ENCODE measurements at regions not wholly inside any gene's neighbourhood (a gene's known extent, or its start where the extent isn't known, plus 50 kb on each side); places are given as distances from the start of the nearest gene placed in this dataset.

GRCh38 chr12:124369827-124370378 is 75.0 kb downstream of the RFLNA start:
- H3K18ac ChIP-seq (ENCODE audit: low read depth, low read length), result peak overlapping the region; percentile 36; the same call in 1 of the 2 replicates
- H3K27me3 ChIP-seq (ENCODE audit: control insufficient read depth, insufficient read depth, low read length), result no peaks in the 10 kb centered on the region
- H3K9me3 ChIP-seq (ENCODE audit: control insufficient read depth, insufficient read depth, low read length), result no peaks in the 10 kb centered on the region
- in situ Hi-C loops (cut with MboI; ENCODE audit: low sequenced_read_pairs), result no loop called here
- 0 out of 2 replicates have a peak overlapping the region, but pooled peaks have one; percentile 7 for H3K4me2 ChIP-seq (ENCODE audit: low read depth, low read length)
- TF ChIP-seq MXI1 (IDR thresholded peaks at IDR 0.05; ENCODE audit: borderline replicate concordance, low read depth, low read length) (no peak), NFE2L2 (IDR thresholded peaks at IDR 0.05; ENCODE audit: low read depth, low read length) (no peak), FOS (IDR thresholded peaks at IDR 0.05; ENCODE audit: low read depth, low read length) (no peak), ELK1 (IDR thresholded peaks at IDR 0.05; ENCODE audit: borderline replicate concordance, low read depth, low read length) (no peak), MAZ (IDR thresholded peaks at IDR 0.05; ENCODE audit: borderline replicate concordance, low read depth, low read length) (no peak), CHD1 (IDR thresholded peaks at IDR 0.05; ENCODE audit: low read depth, low read length) (no peak), BHLHE40 (IDR thresholded peaks at IDR 0.05; ENCODE audit: low read depth, low read length) (no peak)
- peak overlapping the region; percentile 60; the same call in 1 of the 2 replicates for H2BK120ac ChIP-seq (ENCODE audit: low read depth, low read length)
- no peak overlapping the region for H3K4me3 ChIP-seq (ENCODE audit: insufficient read depth, low read depth, low read length)
- 0 out of 2 replicates have a peak overlapping the region, but pooled peaks have one; percentile 28 for H3K56ac ChIP-seq (ENCODE audit: extremely low read depth, insufficient read depth, low read length)
- H2AK5ac ChIP-seq (ENCODE audit: low read depth, low read length), result peak overlapping the region; percentile 89; the same call in 1 of the 2 replicates
- H2BK20ac ChIP-seq (ENCODE audit: low read depth, low read length), result no peak overlapping the region
- whole genome bisulfite sequencing, 2 experiments (ENCODE audit: extremely low coverage in 2 of 2, insufficient read length in 1 of 2), result 24% methylated on average over 15 of the region's 20 CpGs; no CpG with 5 or more reads in 1 of the 2 experiments
- H3K9me1 ChIP-seq (ENCODE audit: insufficient read depth, low read length), result peaks cover 7% of the 10 kb centered on the region
- H2BK15ac ChIP-seq (ENCODE audit: low read depth, low read length), result 0 out of 3 replicates have a peak overlapping the region, but pooled peaks have one; percentile 15
- H3K9ac ChIP-seq (ENCODE audit: low read depth, low read length), result peak overlapping the region; percentile 34
- DNase-seq (no peak), ATAC-seq (ENCODE audit: low read depth) (peak; percentile 76)
- CTCF ChIA-PET, result no interaction called here
- peak overlapping the region; percentile 43 for H3K14ac ChIP-seq (replicated peaks; ENCODE audit: low read depth, low read length)
- dilution Hi-C loops (cut with HindIII; ENCODE audit: low sequenced_read_pairs, unreplicated experiment), result no loop called here
- peaks cover 21% of the 10 kb centered on the region for H3K4me1 ChIP-seq (ENCODE audit: control insufficient read depth, insufficient read depth, low read length)
- peak overlapping the region; percentile 83 for H2AFZ ChIP-seq (replicated peaks; ENCODE audit: low read length, poor library complexity)
- H4K8ac ChIP-seq (ENCODE audit: low read depth in 2 of 2, low read length in 2 of 2), result peak overlapping the region; percentile 76 to 83
- peak overlapping the region; percentile 51 for H3K4ac ChIP-seq (ENCODE audit: low read depth, low read length)
- BruUV-seq (replicated peaks), result no TSS peak
- H2AK9ac ChIP-seq (replicated peaks; ENCODE audit: low read depth, low read length, poor library complexity), result peak overlapping the region; percentile 97
- peaks cover 70% of the 10 kb centered on the region for H4K20me1 ChIP-seq (ENCODE audit: insufficient read depth, low read length)
- H3K27ac ChIP-seq (ENCODE audit: insufficient read depth, low read length), result peak overlapping the region; percentile 90
- 0 out of 2 replicates have a peak overlapping the region, but pooled peaks have one; percentile 42 for H3K23ac ChIP-seq (ENCODE audit: low read depth, low read length)
- peaks cover 53% of the 10 kb centered on the region for H3K36me3 ChIP-seq (ENCODE audit: control insufficient read depth, insufficient read depth, low read length)
- POLR2A ChIA-PET (ENCODE audit: unreplicated experiment), result interaction anchor here (0.9 kb wide), 1 partner anchor 18 kb away, joined by 3 read pairs; no protein-coding TSS in a partner anchor
- H4K91ac ChIP-seq (ENCODE audit: insufficient read depth, low read depth, low read length), result peak overlapping the region; percentile 78
- peak overlapping the region; percentile 70 for H4K5ac ChIP-seq (ENCODE audit: low read depth, low read length)
- H2BK5ac ChIP-seq (ENCODE audit: low read depth, low read length, poor library complexity, severe bottlenecking), result peak overlapping the region; percentile 89
- intact Hi-C loops (cut with micrococcal nuclease), result loop anchor here (2.0 to 5.0 kb wide), 2 partner anchors 382 to 397 kb away; no protein-coding TSS in a partner anchor
- H3K79me1 ChIP-seq (ENCODE audit: low read depth in 1 of 2, low read length in 2 of 2), result peaks cover 21 to 73% of the 10 kb centered on the region in 2 experiments

All from IMR-90 (cell line).